Suprapubic skin (tissue), 4 donors: ENCODE measurements at regions not wholly inside any gene's neighbourhood (a gene's known extent, or its start where the extent isn't known, plus 50 kb on each side); places are given as distances from the start of the nearest gene placed in this dataset.
"Not testable (repeated sequence)": the region's sequence is repeated elsewhere in the genome, so short reads cannot be mapped to it uniquely, and the experiment has no call there.

Source experiments
- DNase-seq, 2 donors: peaks; one replicate each; pipeline ENCODE4 v3.0.0-alpha.2; 2019; ENCODE audit warnings: low spot score in 2 of 2
- H3K27ac ChIP-seq: fragments of 200-600 bp; sonication (generic); one replicate; pipeline ENCODE4 v1.5.1; 2019
- H3K27me3 ChIP-seq: fragments of 200-600 bp; sonication (generic); one replicate; pipeline ENCODE4 v1.5.1; 2019
- H3K36me3 ChIP-seq: fragments of 200-600 bp; sonication (generic); one replicate; pipeline ENCODE4 v1.5.1; 2019
- H3K4me1 ChIP-seq: fragments of 200-600 bp; sonication (generic); one replicate; pipeline ENCODE4 v1.5.1; 2019
- H3K4me3 ChIP-seq: fragments of 200-600 bp; sonication (generic); one replicate; pipeline ENCODE4 v1.5.1; 2019; ENCODE audit warnings: mild to moderate bottlenecking
- H3K9me3 ChIP-seq: fragments of 200-600 bp; sonication (generic); one replicate; pipeline ENCODE4 v1.5.1; 2019
- CTCF ChIP-seq, 2 donors: fragments of 200-600 bp in 1 of 2; fragments of 450-650 bp in 1 of 2; sonication (generic) in 1 of 2; IDR thresholded peaks; one replicate each; pipeline ENCODE4 v1.5.1; 2016 to 2019; ENCODE audit warnings: antibody characterized with exemption in 2 of 2, mild to moderate bottlenecking in 1 of 2, moderate library complexity in 1 of 2
- EP300 ChIP-seq: sonication (generic); formaldehyde crosslinking; IDR thresholded peaks from one replicate; pipeline ENCODE4 v1.6.1; 2017; ENCODE audit warnings: antibody characterized with exemption
- POLR2A ChIP-seq, 2 donors: fragments of 450-650 bp; IDR thresholded peaks; one replicate each; pipeline ENCODE4 v1.6.1; 2017; ENCODE audit warnings: antibody characterized with exemption in 2 of 2, mild to moderate bottlenecking in 2 of 2, moderate library complexity in 2 of 2
- POLR2AphosphoS5 ChIP-seq, 3 donors: sonication (generic); formaldehyde crosslinking; IDR thresholded peaks; one replicate each; pipeline ENCODE4 v1.6.1; 2017; ENCODE audit warnings: antibody characterized with exemption in 3 of 3
- WGBS: methylation state at CpG from one replicate; pipeline ENCODE4 v1.1.5; 2018; 5-methylcytosine and 5-hydroxymethylcytosine counted together

- Histone ChIP-seq H3K9me3 (no peaks in the 10 kb centered on the region), H3K4me1 (peaks cover 40% of the 10 kb centered on the region), H3K4me3 (no peak overlapping the region), H3K27ac (peak overlapping the region; percentile 8), H3K27me3 (no peaks in the 10 kb centered on the region), H3K36me3 (no peaks in the 10 kb centered on the region)
- DNase-seq: no peak
- TF ChIP-seq EP300: no peak
- no peak for TF ChIP-seq POLR2A (IDR thresholded peaks at IDR 0.05)
- no peak for TF ChIP-seq CTCF (IDR thresholded peaks at IDR 0.05)
- TF ChIP-seq POLR2AphosphoS5 (IDR thresholded peaks at IDR 0.05): no peak
- 82% methylated on average over 5 of the region's 5 CpGs for WGBS
These were observed 263.7 kb downstream of the ANAPC1 start for GRCh38 chr2:111620281-111620680.

GRCh38 chr2:111622859-111623258, 261.1 kb downstream of the ANAPC1 start:
- H3K27ac ChIP-seq: no peak overlapping the region
- H3K4me3 ChIP-seq: no peak overlapping the region
- TF ChIP-seq POLR2A (IDR thresholded peaks at IDR 0.05) (no peak), EP300 (no peak), POLR2AphosphoS5 (IDR thresholded peaks at IDR 0.05) (no peak), CTCF (IDR thresholded peaks at IDR 0.05) (no peak)
- no peaks in the 10 kb centered on the region for H3K36me3 ChIP-seq
- no peaks in the 10 kb centered on the region for H3K27me3 ChIP-seq
- H3K4me1 ChIP-seq: peaks cover 32% of the 10 kb centered on the region
- DNase-seq: no peak
- H3K9me3 ChIP-seq: no peaks in the 10 kb centered on the region
- 91% methylated on average over 3 of the region's 3 CpGs for WGBS

DNA sequence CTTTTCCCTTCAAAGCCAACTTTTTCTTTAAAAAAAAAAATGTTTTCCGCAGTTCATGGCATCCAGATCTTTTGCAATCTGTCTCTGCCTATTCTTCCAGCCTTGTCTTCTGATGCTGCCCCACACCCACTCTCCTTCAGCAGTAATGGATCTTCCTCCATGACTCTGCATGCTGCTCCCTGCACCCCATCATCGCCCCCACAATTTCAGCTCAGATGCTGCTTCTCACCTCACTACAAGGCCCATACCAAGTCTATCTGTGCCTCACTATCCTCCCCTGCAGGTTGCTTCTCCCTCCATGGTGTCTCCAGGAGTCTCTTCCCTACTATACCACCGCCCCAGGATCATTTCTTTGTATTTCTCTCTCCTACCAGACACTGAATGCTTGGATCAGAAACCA, 260.6 kb downstream of the ANAPC1 start:
- DNase-seq: no peak
- no peaks in the 10 kb centered on the region for H3K36me3 ChIP-seq
- 97% methylated on average over 3 of the region's 3 CpGs for WGBS
- H3K27me3 ChIP-seq: no peaks in the 10 kb centered on the region
- no peaks in the 10 kb centered on the region for H3K9me3 ChIP-seq
- H3K27ac ChIP-seq: no peak overlapping the region
- no peak for TF ChIP-seq EP300
- TF ChIP-seq POLR2A (IDR thresholded peaks at IDR 0.05): no peak
- no peak for TF ChIP-seq CTCF (IDR thresholded peaks at IDR 0.05)
- no peak for TF ChIP-seq POLR2AphosphoS5 (IDR thresholded peaks at IDR 0.05)
- H3K4me1 ChIP-seq: peaks cover 27% of the 10 kb centered on the region
- no peak overlapping the region for H3K4me3 ChIP-seq

- 43% methylated on average over 3 of the region's 3 CpGs for WGBS
- peaks cover 15% of the 10 kb centered on the region for H3K4me1 ChIP-seq
- H3K9me3 ChIP-seq: no peaks in the 10 kb centered on the region
- H3K36me3 ChIP-seq: no peaks in the 10 kb centered on the region
- DNase-seq: no peak
- TF ChIP-seq POLR2AphosphoS5 (IDR thresholded peaks at IDR 0.05) (peak in 2 of 3 donors; percentile 9 to 86), CTCF (IDR thresholded peaks at IDR 0.05) (no peak)
- H3K27me3 ChIP-seq: no peaks in the 10 kb centered on the region
- H3K4me3 ChIP-seq: no peak overlapping the region
- H3K27ac ChIP-seq: no peak overlapping the region
These were observed 259.4 kb downstream of the ANAPC1 start for GRCh38 chr2:111624411-111625156.

- 76% methylated on average over 12 of the region's 12 CpGs for WGBS
- not testable (repeated sequence) for H3K27ac ChIP-seq
These were observed 258.8 kb downstream of the ANAPC1 start for GRCh38 chr2:111625157-111625537.

More at GRCh38 chr2:111625157-111625537, 258.8 kb downstream of the ANAPC1 start:
- not testable (repeated sequence) for H3K9me3 ChIP-seq, H3K27me3 ChIP-seq, H3K36me3 ChIP-seq, H3K4me3 ChIP-seq, DNase-seq
- H3K4me1 ChIP-seq: peaks cover 13% of the 10 kb centered on the region
